ENCODE measurements at regions not wholly inside any gene's neighbourhood (a gene's known extent, or its start where the extent isn't known, plus 50 kb on each side); places are given as distances from the start of the nearest gene placed in this dataset.
A peak's percentile ranks its signal among the peaks of the same experiment; 100 is the strongest.

DNA sequence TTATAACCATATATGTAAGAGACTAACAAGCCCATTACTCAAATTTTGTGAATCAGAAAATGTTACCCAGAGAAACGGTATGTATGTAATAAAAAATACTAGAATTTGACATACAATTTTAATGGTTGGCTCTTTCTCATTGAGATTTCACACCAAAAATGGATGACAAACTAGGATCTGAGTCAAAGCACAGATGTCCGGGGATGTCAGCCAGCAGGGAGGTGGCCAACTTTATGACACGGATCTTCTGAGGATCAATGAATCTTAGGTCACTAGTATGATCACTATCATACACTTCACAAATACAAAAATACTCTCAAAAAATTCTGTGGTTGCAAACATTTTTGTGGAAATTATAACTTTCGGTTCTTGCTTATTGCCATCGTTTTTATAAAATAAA, 173.5 kb upstream of the NFE2L3 start:
- DNase-seq = peak; percentile 56

DNA sequence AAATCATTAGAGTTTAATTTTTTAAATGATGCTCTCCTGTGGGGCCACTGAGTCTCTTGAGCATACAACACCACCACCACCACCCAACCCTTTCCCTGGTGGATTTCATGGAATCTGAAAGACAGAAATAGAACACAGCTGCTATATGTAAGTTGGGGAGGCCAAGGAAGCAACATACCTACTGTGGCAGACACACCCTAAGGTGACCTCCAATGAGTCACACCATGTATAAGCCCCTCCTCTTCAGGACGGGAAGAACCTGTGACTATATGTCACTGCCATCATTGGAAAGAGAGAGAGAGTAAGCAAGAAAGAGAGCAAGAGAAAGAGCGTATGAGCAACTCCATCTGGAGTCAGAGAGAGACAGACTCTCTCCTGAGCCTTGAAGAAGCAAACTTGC, 172.4 kb upstream of the NFE2L3 start:
- no peak for DNase-seq

DNA sequence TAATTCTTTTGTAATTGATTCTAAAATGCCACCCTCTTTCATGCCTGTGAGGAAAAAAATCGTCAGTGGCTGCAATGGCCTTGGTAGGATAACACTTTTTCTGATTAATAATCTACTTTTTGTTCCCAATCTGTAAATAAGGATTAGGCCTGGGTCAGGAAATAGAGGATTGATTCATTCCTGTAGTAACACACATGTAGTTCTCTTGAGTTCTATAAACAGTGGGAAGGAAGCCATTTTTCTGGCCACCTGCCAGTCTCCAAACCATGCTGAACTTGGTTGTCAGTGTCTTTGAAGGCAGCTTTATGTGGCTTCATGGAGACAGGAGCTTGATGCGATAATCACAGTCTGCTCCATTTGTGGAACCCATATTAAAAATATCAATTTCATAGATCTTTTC, 169.3 kb upstream of the NFE2L3 start:
- no peak for DNase-seq

DNA sequence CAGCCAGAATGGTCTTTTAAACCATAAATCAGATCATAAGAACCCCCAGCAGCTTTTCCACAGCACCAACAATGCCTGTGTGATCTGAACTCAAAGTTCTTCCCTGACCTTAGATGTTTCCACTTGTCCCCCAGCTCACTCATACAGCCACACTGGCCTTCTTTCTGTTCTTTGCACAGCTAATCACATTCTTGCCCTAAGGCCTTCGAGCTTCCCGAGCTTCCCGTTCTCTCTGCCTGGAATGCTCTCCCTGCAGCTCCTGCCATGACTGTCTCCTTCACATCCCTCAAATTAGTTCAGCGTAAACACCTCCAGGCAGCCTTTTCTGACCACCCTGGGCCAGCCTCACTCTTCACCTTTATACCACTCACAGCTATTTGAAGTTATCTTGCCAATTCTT, 166.8 kb upstream of the NFE2L3 start:
- DNase-seq = no peak

DNA sequence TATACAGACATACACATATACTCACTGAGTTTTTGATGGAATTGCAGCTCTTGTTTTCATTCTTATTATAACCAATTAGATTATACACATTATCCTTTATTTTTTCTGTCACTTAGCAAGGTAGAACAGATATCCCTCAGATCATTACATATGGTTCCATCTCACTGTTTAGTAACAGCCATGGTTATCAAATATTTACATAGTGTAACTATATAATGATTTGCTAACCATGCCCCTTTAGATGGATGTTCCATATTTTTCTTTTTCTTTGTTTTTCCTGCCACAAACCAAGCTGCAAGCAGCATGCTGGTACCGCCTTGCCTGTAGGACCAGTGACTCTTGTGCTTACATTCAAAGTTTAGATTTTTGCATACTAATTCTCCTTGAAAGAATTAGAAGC, 163.4 kb upstream of the NFE2L3 start:
- no peak for DNase-seq

DNA sequence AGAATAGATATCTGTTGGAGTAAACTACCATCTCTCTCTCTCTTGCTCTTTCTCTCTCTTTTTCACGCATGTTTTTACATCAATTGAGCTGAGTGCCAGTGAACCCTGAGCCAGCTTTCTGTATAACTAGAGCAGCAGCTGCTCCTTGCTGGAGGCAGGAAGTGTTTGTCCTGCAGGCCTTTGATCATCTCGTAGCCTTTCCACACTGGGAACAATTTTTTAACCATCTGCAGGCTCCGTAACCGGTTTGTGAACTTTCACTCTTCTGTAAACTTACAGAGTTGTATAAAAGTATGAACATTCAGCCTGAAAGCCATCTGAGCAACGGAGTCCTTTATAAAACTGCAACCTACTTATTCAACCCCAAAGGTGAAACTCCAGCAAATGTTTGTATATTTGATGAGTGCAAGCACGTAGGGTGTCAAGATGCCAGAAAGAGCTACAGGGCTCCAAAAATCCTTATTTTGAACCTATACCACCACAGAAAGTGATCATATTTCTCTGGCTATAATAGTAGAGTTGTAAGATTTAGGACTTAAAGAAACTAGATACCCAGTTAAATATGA, 162.8 kb upstream of the NFE2L3 start:
- DNase-seq = no peak

DNA sequence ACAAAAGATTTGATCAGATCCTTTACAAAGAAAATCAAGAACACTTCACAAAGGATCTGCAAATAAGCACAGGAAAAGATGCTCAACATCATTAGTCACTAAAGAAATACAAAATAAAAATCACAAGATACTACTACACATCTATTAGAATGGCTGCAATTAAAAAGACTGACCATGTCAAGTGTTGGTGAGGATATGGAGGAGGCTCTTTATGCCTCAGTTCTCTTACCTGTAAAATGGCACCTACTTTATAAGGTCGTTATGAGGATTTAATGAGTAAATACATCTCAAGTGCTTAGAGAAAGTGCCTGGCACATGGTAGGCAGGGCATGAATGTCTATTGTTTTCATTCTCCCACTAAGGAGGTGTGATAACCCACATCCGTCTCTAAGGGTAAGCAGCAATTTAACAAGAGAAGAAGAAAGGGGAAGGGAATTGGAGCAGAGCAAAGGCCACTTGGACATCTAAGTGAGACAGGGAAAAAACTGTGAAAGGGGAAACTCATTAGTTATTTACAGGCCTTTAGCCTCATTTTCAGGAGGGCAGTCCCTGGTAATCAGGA, 157.5 kb upstream of the NFE2L3 start:
- DNase-seq = no peak

GRCh38 chr7:25995216-25995615, 156.8 kb upstream of the NFE2L3 start:
- DNase-seq = no peak

DNA sequence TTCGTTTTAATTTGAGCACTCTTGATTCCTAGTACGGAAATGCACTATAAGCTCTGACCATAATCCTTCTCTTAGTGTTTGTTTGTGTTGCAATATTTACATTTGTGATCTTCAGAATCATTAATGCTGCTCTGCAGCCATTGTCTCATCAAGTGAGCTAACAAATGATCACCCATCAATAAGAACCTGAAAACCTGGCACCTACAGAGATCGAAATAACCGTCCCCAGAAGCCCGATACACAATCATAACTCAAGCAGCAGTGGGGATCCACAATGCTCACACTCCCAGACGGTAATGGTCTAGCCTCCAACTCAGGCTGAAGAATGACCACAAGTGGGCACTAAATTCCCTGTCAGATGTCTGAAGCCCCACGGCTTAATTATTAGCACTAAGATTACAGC, 156.0 kb upstream of the NFE2L3 start:
- DNase-seq = no peak

- DNase-seq = no peak
These were observed 153.5 kb upstream of the NFE2L3 start for GRCh38 chr7:25998499-25998898.

DNA sequence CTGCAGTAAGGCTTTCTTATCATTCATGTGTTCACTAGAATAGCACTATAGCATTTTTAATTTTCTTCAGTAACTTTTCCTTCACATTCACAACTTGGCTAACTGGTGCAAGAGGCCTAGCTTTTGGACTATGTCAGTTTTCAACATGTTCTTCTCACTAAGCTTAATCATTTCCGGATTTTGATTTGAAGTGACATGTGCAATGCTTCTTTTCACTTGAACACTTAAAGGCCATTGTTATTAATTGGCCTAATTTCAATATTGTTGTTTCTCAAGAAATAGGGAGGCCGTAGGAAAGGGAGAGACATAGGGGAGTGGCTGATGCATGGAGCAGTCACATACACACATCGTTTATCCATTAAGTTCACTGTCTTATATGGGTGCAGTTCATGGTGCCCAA, 151.2 kb upstream of the NFE2L3 start:
- DNase-seq = no peak

- no peak for DNase-seq
These were observed 150.2 kb upstream of the NFE2L3 start for GRCh38 chr7:26001662-26002244.

DNA sequence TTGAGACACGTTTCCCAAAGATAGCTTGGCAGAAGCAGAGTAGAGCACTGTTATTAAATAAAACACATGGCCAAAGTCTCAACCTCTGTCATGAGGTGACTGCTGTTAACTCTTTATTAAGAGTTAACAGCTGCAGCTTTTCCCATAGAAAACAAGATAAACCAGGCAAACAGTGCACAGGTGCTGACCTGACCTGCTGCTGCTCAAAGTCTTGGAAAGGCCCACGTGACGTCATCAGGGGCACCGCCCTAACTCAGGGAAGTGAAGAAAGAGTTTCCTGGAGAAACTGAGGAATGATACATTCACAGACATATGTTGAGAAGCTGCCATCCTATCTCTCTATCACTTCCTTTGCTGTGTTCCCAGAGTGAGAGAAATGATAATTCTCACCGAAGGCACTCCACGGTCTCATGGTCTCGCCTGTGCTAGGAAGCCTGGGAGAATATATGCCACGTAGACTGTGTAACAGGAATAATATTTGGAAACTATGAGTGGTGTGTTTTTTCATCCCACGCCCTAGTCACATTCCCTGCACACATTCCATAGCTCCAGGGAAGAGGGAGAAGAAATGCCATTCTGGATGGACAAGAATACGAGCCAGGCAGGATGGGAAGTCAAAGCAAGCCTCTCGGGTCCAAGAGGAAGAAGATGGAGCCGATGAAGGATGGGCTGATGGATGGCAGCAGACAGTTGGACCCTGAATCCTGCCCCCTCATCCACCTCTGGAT, 146.2 kb upstream of the NFE2L3 start:
- no peak for DNase-seq

GRCh38 chr7:26006426-26006825, 145.6 kb upstream of the NFE2L3 start:
- DNase-seq = no peak

- DNase-seq = no peak
These were observed 144.5 kb upstream of the NFE2L3 start for GRCh38 chr7:26007510-26007909.

DNA sequence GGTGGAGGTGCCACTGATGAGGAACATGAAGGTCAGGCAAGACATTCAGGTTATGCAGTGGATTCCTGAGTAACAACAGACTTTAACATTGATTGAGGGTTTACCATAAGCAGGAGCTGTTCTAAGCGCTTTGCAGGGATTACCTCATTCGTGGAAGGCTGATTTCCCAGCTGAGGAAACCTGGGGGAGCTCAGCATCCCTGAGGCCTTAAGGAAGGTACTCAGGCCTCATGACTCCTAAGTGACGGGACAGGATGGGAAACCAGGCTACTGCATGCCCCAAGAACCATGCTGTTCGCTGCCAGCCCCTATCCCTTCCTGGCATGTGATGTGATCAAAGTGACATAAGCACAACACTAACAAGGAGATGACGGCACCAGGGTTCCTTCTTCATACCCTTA, 143.6 kb upstream of the NFE2L3 start:
- no peak for DNase-seq

- DNase-seq = no peak
These were observed 140.8 kb upstream of the NFE2L3 start for GRCh38 chr7:26011039-26011696.

DNA sequence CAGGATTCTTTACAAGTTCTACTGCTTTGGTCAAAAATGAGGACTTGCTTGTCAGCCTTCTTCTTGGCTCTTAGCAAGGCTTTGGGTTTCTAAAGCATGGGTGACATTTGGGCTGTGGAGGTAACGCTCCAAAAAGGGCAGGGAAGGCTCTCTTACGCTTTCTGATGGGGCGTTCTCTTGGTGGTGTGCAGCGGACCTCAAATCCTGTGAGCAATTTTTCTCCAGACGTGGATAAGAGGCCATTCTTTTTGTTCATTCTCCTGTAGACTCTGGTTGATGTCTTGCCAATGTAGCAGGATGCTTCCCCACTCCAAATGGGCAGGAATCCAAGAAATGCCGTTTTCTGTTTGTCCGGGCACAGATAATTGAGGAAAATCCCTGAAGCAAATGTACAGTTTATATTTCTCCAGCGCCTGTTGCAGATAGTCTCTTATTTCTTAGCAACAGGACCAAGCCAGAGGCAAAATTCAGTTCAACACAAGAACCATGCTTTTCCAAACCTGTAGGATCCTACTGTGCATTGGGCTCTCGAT, 138.4 kb upstream of the NFE2L3 start:
- no peak for DNase-seq

DNA sequence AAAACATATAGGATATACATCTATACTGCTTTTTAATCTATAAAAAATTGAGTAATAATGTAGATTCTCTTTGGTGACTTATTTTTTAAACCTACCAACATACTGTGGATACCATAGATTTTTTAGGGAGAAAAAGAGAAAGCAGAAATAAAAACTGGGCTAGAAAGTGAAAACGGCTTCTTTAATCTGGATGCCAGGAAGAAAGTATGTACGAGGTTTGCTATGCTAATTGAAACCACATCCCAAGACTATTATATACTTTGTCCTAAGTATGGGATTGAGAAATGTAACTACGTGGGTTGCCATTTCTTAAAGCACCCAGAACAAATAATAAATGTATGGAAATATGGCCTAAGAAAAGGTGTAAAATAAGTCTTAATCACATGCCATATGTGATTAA, 129.0 kb upstream of the NFE2L3 start:
- DNase-seq = peak; percentile 33

GRCh38 chr7:26029911-26030310, 122.1 kb upstream of the NFE2L3 start:
- DNase-seq = no peak

GRCh38 chr7:26034391-26034790, 117.6 kb upstream of the NFE2L3 start:
- DNase-seq = no peak

- no peak for DNase-seq
These were observed 116.4 kb upstream of the NFE2L3 start for GRCh38 chr7:26035552-26035951.

DNA sequence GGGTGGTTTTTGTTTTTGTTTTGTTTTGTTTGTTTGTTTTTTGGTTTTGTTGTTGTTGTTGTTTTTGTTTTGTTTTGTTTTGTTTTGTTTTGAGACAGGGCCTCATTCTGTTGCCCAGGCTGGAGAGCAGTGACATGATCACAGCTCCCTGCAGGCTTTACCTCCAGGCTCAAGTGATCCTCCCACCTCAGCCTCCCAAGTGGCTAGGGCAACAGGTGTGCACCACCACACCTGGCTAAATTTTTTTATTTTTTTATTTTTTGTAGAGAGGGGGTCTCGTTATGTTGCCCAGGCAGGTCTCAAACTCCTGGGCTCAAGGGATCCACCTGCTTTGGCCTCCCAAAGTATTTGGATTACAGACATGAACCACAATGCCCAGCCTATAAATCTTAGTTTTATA, 115.9 kb upstream of the NFE2L3 start:
- no peak for DNase-seq
